K562 (cell line): ENCODE measurements at regions not wholly inside any gene's neighbourhood (a gene's known extent, or its start where the extent isn't known, plus 50 kb on each side); places are given as distances from the start of the nearest gene placed in this dataset.

Experiments
- ATAC-seq: fragments of 200-7000 bp; cut with Tn5 transposase; 3 replicates; pipeline ENCODE4 v1.9.1; 2020; ENCODE audit warnings: moderate library complexity
- BruUV-seq: library from RNA; stranded (reverse); fragments of 400-500 nt; replicated peaks from 2 replicates; lab custom pipeline; 2021; lab: Mats Ljungman, UMichigan
- CTCF ChIA-PET: fragments of 300-600 bp; formaldehyde crosslinking; extraction: SDS; loops from one replicate; lab custom pipeline; 2021; ENCODE audit warnings: low intra/inter-chr PET ratio; lab: Yijun Ruan, JAX
- POLR2A ChIA-PET: fragments of 300-600, 350-650 bp; sonication (Branson Sonifier 250); formaldehyde crosslinking; extraction: SDS; loops from one replicate; lab custom pipeline; 2021; ENCODE audit warnings: antibody characterized with exemption, inconsistent platforms; lab: Yijun Ruan, JAX
- DNase-seq, 4 experiments: peaks; one replicate each; pipeline versions ENCODE4 v3.0.0 to v3.0.0-alpha.2; 2011 to 2018; ENCODE audit warnings: low spot score in 3 of 4, mixed read lengths in 3 of 4; ENCODE audit errors: extremely low read depth in 1 of 4
- FAIRE-seq: peaks from 2 replicates; lab custom pipeline; 2011; peaks lifted over from hg19 to GRCh38; lab: Jason Lieb, UNC
- H2AFZ ChIP-seq: 2 replicates; pipeline ENCODE4 v1.6.0; 2011; ENCODE audit warnings: low read depth, low read length, control low read depth, inconsistent platforms
- H3K27ac ChIP-seq: fragments of 200-600 bp; 3 replicates; pipeline ENCODE4 v1.8.0; 2011; ENCODE audit warnings: low read depth, mild to moderate bottlenecking, control low read depth, inconsistent platforms, low read length, moderate library complexity, mixed read lengths; ENCODE audit errors: extremely low read depth
- H3K27me3 ChIP-seq, 2 experiments: fragments of 300-600 bp in 1 of 2; 2 replicates in 1 of 2; 3 replicates in 1 of 2; pipeline versions ENCODE4 v1.6.0 to v1.8.0; 2011; ENCODE audit warnings: inconsistent platforms in 2 of 2, low read length in 2 of 2, mild to moderate bottlenecking in 1 of 2, mixed read lengths in 1 of 2, moderate library complexity in 1 of 2; ENCODE audit not compliant: control insufficient read depth in 2 of 2, insufficient read depth in 2 of 2
- H3K36me3 ChIP-seq: fragments of 300-600 bp; 3 replicates; pipeline ENCODE4 v1.8.0; 2011; ENCODE audit warnings: mild to moderate bottlenecking, low read length, inconsistent platforms; ENCODE audit not compliant: control insufficient read depth, insufficient read depth
- H3K4me1 ChIP-seq, 2 experiments: fragments of 200-600 bp in 1 of 2; replicated peaks in 1 of 2; 2 replicates in 1 of 2; 3 replicates in 1 of 2; pipeline versions ENCODE4 v1.5.1 to v1.8.0; 2011; ENCODE audit warnings: inconsistent platforms in 2 of 2, low read length in 2 of 2, mild to moderate bottlenecking in 1 of 2, mixed read lengths in 1 of 2, moderate library complexity in 1 of 2; ENCODE audit not compliant: control insufficient read depth in 2 of 2, insufficient read depth in 2 of 2
- H3K4me2 ChIP-seq: 2 replicates; pipeline ENCODE4 v1.6.1; 2011; ENCODE audit warnings: low read length, control low read depth, inconsistent platforms, mixed read lengths; ENCODE audit not compliant: insufficient read depth
- H3K4me3 ChIP-seq: fragments of 200-600 bp; sonication (generic), shearing (Covaris generic); 2 replicates; pipeline ENCODE4 v1.5.1; 2016; ENCODE audit warnings: control low read depth, inconsistent platforms
- H3K79me2 ChIP-seq: fragments of 200-600 bp; 3 replicates; pipeline ENCODE4 v1.8.0; 2011; ENCODE audit warnings: low read length, inconsistent platforms; ENCODE audit not compliant: control insufficient read depth, insufficient read depth
- H3K9ac ChIP-seq, 2 experiments: 2 replicates each; pipeline versions ENCODE4 v1.6.0 to v1.6.1; 2011; ENCODE audit warnings: low read depth in 2 of 2, low read length in 2 of 2, control low read depth in 1 of 2, inconsistent platforms in 1 of 2, mild to moderate bottlenecking in 1 of 2, mixed read lengths in 1 of 2; ENCODE audit not compliant: insufficient read depth in 1 of 2
- H3K9me1 ChIP-seq: one replicate; pipeline ENCODE4 v1.6.0; 2011; ENCODE audit warnings: inconsistent platforms, mild to moderate bottlenecking, low read length, moderate library complexity; ENCODE audit not compliant: control insufficient read depth, insufficient read depth
- H3K9me3 ChIP-seq: replicated peaks from 2 replicates; pipeline ENCODE4 v1.5.1; 2011; ENCODE audit warnings: low read depth, low read length, inconsistent platforms; ENCODE audit not compliant: control insufficient read depth, insufficient read depth
- H4K20me1 ChIP-seq: replicated peaks from 2 replicates; pipeline ENCODE4 v1.6.1; 2011; ENCODE audit warnings: low read length, inconsistent platforms, mixed read lengths; ENCODE audit not compliant: control insufficient read depth, insufficient read depth
- CBFB ChIP-seq: sonication (generic); formaldehyde crosslinking; IDR thresholded peaks from 2 replicates; pipeline ENCODE4 v1.4.0; 2020; ENCODE audit warnings: mild to moderate bottlenecking, missing genetic modification reagents
- CEBPB ChIP-seq: fragments of 450-650 bp; IDR thresholded peaks from 2 replicates; pipeline ENCODE4 v1.6.1; 2016; ENCODE audit warnings: missing genetic modification characterization, missing compliant biosample characterization
- COPS2 ChIP-seq: fragments of 450-650 bp; conservative IDR thresholded peaks from 2 replicates; pipeline ENCODE4 v1.6.1; 2016; ENCODE audit warnings: mild to moderate bottlenecking, moderate library complexity
- E2F1 ChIP-seq: sonication (generic); formaldehyde crosslinking; IDR thresholded peaks from 2 replicates; pipeline ENCODE4 v1.8.1; 2023; ENCODE audit warnings: mild to moderate bottlenecking, missing genetic modification reagents, moderate library complexity
- KLF1 ChIP-seq: fragments of 450-650 bp; IDR thresholded peaks from 2 replicates; pipeline ENCODE4 v1.6.1; 2016; ENCODE audit warnings: missing genetic modification characterization, missing compliant biosample characterization
- RBM34 ChIP-seq: fragments of 200-400 bp; formaldehyde crosslinking; IDR thresholded peaks from 2 replicates; pipeline ENCODE4 v1.6.1; 2018; ENCODE audit warnings: low read length, borderline replicate concordance; ENCODE audit not compliant: insufficient read depth
- RNF2 ChIP-seq: sonication (generic); IDR thresholded peaks from 2 replicates; pipeline ENCODE4 v1.6.1; 2016
- TCF7L2 ChIP-seq: fragments of 150-350 bp; IDR thresholded peaks from 2 replicates; pipeline ENCODE4 v1.6.1; 2016; ENCODE audit warnings: low read depth, mild to moderate bottlenecking, low read length, moderate library complexity
- U2AF1 ChIP-seq: fragments of 200-400 bp; formaldehyde crosslinking; optimal IDR thresholded peaks from 2 replicates; pipeline ENCODE3; 2017; ENCODE audit warnings: mild to moderate bottlenecking, low read depth, low read length, moderate library complexity
- ZNF121 ChIP-seq: sonication (generic); formaldehyde crosslinking; conservative IDR thresholded peaks from 2 replicates; pipeline ENCODE4 v1.8.0; 2022; ENCODE audit warnings: missing genetic modification reagents
- ZNF174 ChIP-seq: fragments of 250-450 bp; sonication (Bioruptor Pico); IDR thresholded peaks from 2 replicates; pipeline ENCODE4 v1.4.0; 2020; ENCODE audit warnings: mild to moderate bottlenecking
- WGBS: fragments of 100-300 bp; shearing (Covaris generic); methylation state at CpG from one replicate; pipeline ENCODE4 v1.1.6; 2016; ENCODE audit warnings: low coverage, mixed read lengths; ENCODE audit not compliant: insufficient coverage; ENCODE audit errors: missing lambda C conversion rate; 5-methylcytosine and 5-hydroxymethylcytosine counted together
- in situ Hi-C: fragments of 300-500 bp; cut with MboI; formaldehyde crosslinking; loops from 4 replicates; pipeline ENCODE4 v1.15.0; 2018; ENCODE audit warnings: inconsistent platforms, mixed read lengths
- intact Hi-C: fragments of 100-400 bp; cut with micrococcal nuclease; formaldehyde crosslinking; loops from 2 replicates; pipeline ENCODE4 v1.14.2; 2022
- TF ChIP-seq, protein P1 (sequence below): fragments of 250-450 bp; sonication (Bioruptor Pico); IDR thresholded peaks from 2 replicates; pipeline ENCODE4 v1.4.0; 2020; ENCODE audit warnings: mild to moderate bottlenecking, moderate library complexity
- TF ChIP-seq, protein P2 (sequence below), 2 experiments: fragments of 450-650 bp in 1 of 2; sonication (generic) in 1 of 2; formaldehyde crosslinking in 1 of 2; IDR thresholded peaks; 2 replicates each; pipeline versions ENCODE4 v1.7.1 to v1.9.0; 2016 to 2022; ENCODE audit warnings: inconsistent platforms in 1 of 2, mild to moderate bottlenecking in 1 of 2, missing genetic modification reagents in 1 of 2

- intact Hi-C loops (no loop called here), in situ Hi-C loops (no loop called here)
- no peaks in the 10 kb centered on the region for H3K79me2 ChIP-seq
- no peaks in the 10 kb centered on the region for H3K9me1 ChIP-seq
- ChIA-PET POLR2A (no interaction called here), CTCF (no interaction called here)
- H3K4me2 ChIP-seq = no peak overlapping the region
- no peak overlapping the region for H2AFZ ChIP-seq
- no peaks in the 10 kb centered on the region for H4K20me1 ChIP-seq
- FAIRE-seq (no peak), ATAC-seq (no peak), DNase-seq (no peak)
- H3K27ac ChIP-seq = no peak overlapping the region
- no TSS peak for BruUV-seq
- H3K4me1 ChIP-seq = no peaks in the 10 kb centered on the region
- no peak overlapping the region for H3K9ac ChIP-seq
- H3K36me3 ChIP-seq = no peaks in the 10 kb centered on the region
- no peak overlapping the region for H3K4me3 ChIP-seq
- no peaks in the 10 kb centered on the region for H3K9me3 ChIP-seq
- WGBS = 0% methylated on average over 3 of the region's 3 CpGs
- H3K27me3 ChIP-seq = no peaks in the 10 kb centered on the region
- TF ChIP-seq TCF7L2 = no peak
- no peak for TF ChIP-seq RNF2
- TF ChIP-seq, protein P1, sequence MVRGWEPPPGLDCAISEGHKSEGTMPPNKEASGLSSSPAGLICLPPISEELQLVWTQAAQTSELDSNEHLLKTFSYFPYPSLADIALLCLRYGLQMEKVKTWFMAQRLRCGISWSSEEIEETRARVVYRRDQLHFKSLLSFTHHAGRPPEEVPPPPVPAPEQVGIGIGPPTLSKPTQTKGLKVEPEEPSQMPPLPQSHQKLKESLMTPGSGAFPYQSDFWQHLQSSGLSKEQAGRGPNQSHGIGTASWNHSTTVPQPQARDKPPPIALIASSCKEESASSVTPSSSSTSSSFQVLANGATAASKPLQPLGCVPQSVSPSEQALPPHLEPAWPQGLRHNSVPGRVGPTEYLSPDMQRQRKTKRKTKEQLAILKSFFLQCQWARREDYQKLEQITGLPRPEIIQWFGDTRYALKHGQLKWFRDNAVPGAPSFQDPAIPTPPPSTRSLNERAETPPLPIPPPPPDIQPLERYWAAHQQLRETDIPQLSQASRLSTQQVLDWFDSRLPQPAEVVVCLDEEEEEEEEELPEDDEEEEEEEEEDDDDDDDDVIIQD (CRISPR knock-in tag) = no peak
- no peak for TF ChIP-seq CBFB (CRISPR knock-in tag)
- no peak for TF ChIP-seq ZNF121 (CRISPR knock-in tag)
- no peak for TF ChIP-seq RBM34
- TF ChIP-seq, protein P2, sequence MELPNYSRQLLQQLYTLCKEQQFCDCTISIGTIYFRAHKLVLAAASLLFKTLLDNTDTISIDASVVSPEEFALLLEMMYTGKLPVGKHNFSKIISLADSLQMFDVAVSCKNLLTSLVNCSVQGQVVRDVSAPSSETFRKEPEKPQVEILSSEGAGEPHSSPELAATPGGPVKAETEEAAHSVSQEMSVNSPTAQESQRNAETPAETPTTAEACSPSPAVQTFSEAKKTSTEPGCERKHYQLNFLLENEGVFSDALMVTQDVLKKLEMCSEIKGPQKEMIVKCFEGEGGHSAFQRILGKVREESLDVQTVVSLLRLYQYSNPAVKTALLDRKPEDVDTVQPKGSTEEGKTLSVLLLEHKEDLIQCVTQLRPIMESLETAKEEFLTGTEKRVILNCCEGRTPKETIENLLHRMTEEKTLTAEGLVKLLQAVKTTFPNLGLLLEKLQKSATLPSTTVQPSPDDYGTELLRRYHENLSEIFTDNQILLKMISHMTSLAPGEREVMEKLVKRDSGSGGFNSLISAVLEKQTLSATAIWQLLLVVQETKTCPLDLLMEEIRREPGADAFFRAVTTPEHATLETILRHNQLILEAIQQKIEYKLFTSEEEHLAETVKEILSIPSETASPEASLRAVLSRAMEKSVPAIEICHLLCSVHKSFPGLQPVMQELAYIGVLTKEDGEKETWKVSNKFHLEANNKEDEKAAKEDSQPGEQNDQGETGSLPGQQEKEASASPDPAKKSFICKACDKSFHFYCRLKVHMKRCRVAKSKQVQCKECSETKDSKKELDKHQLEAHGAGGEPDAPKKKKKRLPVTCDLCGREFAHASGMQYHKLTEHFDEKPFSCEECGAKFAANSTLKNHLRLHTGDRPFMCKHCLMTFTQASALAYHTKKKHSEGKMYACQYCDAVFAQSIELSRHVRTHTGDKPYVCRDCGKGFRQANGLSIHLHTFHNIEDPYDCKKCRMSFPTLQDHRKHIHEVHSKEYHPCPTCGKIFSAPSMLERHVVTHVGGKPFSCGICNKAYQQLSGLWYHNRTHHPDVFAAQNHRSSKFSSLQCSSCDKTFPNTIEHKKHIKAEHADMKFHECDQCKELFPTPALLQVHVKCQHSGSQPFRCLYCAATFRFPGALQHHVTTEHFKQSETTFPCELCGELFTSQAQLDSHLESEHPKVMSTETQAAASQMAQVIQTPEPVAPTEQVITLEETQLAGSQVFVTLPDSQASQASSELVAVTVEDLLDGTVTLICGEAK (IDR thresholded peaks at IDR 0.05) = no peak
- TF ChIP-seq, protein P2 (CRISPR knock-in tag; IDR thresholded peaks at IDR 0.05) = no peak
- TF ChIP-seq KLF1 (tag) = no peak
- TF ChIP-seq ZNF174 = no peak
- no peak for TF ChIP-seq U2AF1
- no peak for TF ChIP-seq COPS2
- TF ChIP-seq CEBPB (tag) = no peak
- no peak for TF ChIP-seq E2F1 (CRISPR knock-in tag)
These were observed 765.5 kb downstream of the VGLL3 start for GRCh38 chr3:86225461-86225860.
